ENCODE measurements at regions not wholly inside any gene's neighbourhood (a gene's known extent, or its start where the extent isn't known, plus 50 kb on each side); places are given as distances from the start of the nearest gene placed in this dataset.

- no peak for DNase-seq (ENCODE audit: low read depth, low spot score)
- no peak overlapping the region for H3K9ac ChIP-seq (ENCODE audit: insufficient read length, low read depth)
- H3K9me3 ChIP-seq (ENCODE audit: insufficient read depth, low read length): 0 out of 2 replicates have a peak, but pooled peaks cover 8% of the 10 kb centered on the region
- H3K4me1 ChIP-seq (ENCODE audit: insufficient read depth, insufficient read length): no peaks in the 10 kb centered on the region
- H3K27me3 ChIP-seq (ENCODE audit: insufficient read depth, insufficient read length): no peaks in the 10 kb centered on the region
- no peak overlapping the region for H3K4me3 ChIP-seq (ENCODE audit: insufficient read length, low read depth)
- TF ChIP-seq SUZ12 (IDR thresholded peaks at IDR 0.05; ENCODE audit: extremely low read depth, insufficient read depth, insufficient read length) (no peak), ZNF274 (IDR thresholded peaks at IDR 0.05; ENCODE audit: low read depth, low read length) (no peak), YY1 (IDR thresholded peaks at IDR 0.05; ENCODE audit: insufficient read depth, insufficient read length) (no peak)
- no peaks in the 10 kb centered on the region for H3K36me3 ChIP-seq (ENCODE audit: insufficient read depth, insufficient read length, low read length)
Measured at GRCh38 chr7:96784597-96784996, 75.0 kb upstream of the SEM1 start.

- Histone ChIP-seq H3K4me1 (ENCODE audit: insufficient read depth, insufficient read length) (no peaks in the 10 kb centered on the region), H3K9me3 (ENCODE audit: insufficient read depth, low read length) (0 out of 2 replicates have a peak, but pooled peaks cover 8% of the 10 kb centered on the region), H3K9ac (ENCODE audit: insufficient read length, low read depth) (no peak overlapping the region), H3K27me3 (ENCODE audit: insufficient read depth, insufficient read length) (no peaks in the 10 kb centered on the region), H3K4me3 (ENCODE audit: insufficient read length, low read depth) (no peak overlapping the region), H3K36me3 (ENCODE audit: insufficient read depth, insufficient read length, low read length) (no peaks in the 10 kb centered on the region)
- TF ChIP-seq YY1 (IDR thresholded peaks at IDR 0.05; ENCODE audit: insufficient read depth, insufficient read length) (no peak), ZNF274 (IDR thresholded peaks at IDR 0.05; ENCODE audit: low read depth, low read length) (no peak), SUZ12 (IDR thresholded peaks at IDR 0.05; ENCODE audit: extremely low read depth, insufficient read depth, insufficient read length) (no peak)
- DNase-seq (ENCODE audit: low read depth, low spot score): peak; percentile 57
Measured at GRCh38 chr7:96786261-96786997, 76.8 kb upstream of the SEM1 start.

GRCh38 chr7:96786998-96787395 is 77.4 kb upstream of the SEM1 start:
- Histone ChIP-seq H3K27me3 (ENCODE audit: insufficient read depth, insufficient read length) (no peaks in the 10 kb centered on the region), H3K9me3 (ENCODE audit: insufficient read depth, low read length) (0 out of 2 replicates have a peak, but pooled peaks cover 8% of the 10 kb centered on the region), H3K4me3 (ENCODE audit: insufficient read length, low read depth) (no peak overlapping the region), H3K36me3 (ENCODE audit: insufficient read depth, insufficient read length, low read length) (no peaks in the 10 kb centered on the region), H3K4me1 (ENCODE audit: insufficient read depth, insufficient read length) (no peaks in the 10 kb centered on the region), H3K9ac (ENCODE audit: insufficient read length, low read depth) (no peak overlapping the region)
- TF ChIP-seq SUZ12 (IDR thresholded peaks at IDR 0.05; ENCODE audit: extremely low read depth, insufficient read depth, insufficient read length): no peak
- no peak for TF ChIP-seq ZNF274 (IDR thresholded peaks at IDR 0.05; ENCODE audit: low read depth, low read length)
- TF ChIP-seq YY1 (IDR thresholded peaks at IDR 0.05; ENCODE audit: insufficient read depth, insufficient read length): no peak
- peak; percentile 40 for DNase-seq (ENCODE audit: low read depth, low spot score)

- Histone ChIP-seq H3K4me3 (ENCODE audit: insufficient read length, low read depth) (no peak overlapping the region), H3K36me3 (ENCODE audit: insufficient read depth, insufficient read length, low read length) (no peaks in the 10 kb centered on the region), H3K9me3 (ENCODE audit: insufficient read depth, low read length) (no peaks in the 10 kb centered on the region), H3K9ac (ENCODE audit: insufficient read length, low read depth) (no peak overlapping the region), H3K27me3 (ENCODE audit: insufficient read depth, insufficient read length) (no peaks in the 10 kb centered on the region), H3K4me1 (ENCODE audit: insufficient read depth, insufficient read length) (no peaks in the 10 kb centered on the region)
- DNase-seq (ENCODE audit: low read depth, low spot score): no peak
- TF ChIP-seq SUZ12 (IDR thresholded peaks at IDR 0.05; ENCODE audit: extremely low read depth, insufficient read depth, insufficient read length): no peak
- no peak for TF ChIP-seq YY1 (IDR thresholded peaks at IDR 0.05; ENCODE audit: insufficient read depth, insufficient read length)
- TF ChIP-seq ZNF274 (IDR thresholded peaks at IDR 0.05; ENCODE audit: low read depth, low read length): no peak
Measured at GRCh38 chr7:96789914-96790313, 80.3 kb upstream of the SEM1 start.

GRCh38 chr7:96792115-96792514 is 82.5 kb upstream of the SEM1 start:
- H3K4me3 ChIP-seq (ENCODE audit: insufficient read length, low read depth): no peak overlapping the region
- no peaks in the 10 kb centered on the region for H3K36me3 ChIP-seq (ENCODE audit: insufficient read depth, insufficient read length, low read length)
- no peaks in the 10 kb centered on the region for H3K27me3 ChIP-seq (ENCODE audit: insufficient read depth, insufficient read length)
- no peak for DNase-seq (ENCODE audit: low read depth, low spot score)
- no peaks in the 10 kb centered on the region for H3K9me3 ChIP-seq (ENCODE audit: insufficient read depth, low read length)
- H3K4me1 ChIP-seq (ENCODE audit: insufficient read depth, insufficient read length): no peaks in the 10 kb centered on the region
- H3K9ac ChIP-seq (ENCODE audit: insufficient read length, low read depth): no peak overlapping the region
- TF ChIP-seq YY1 (IDR thresholded peaks at IDR 0.05; ENCODE audit: insufficient read depth, insufficient read length): no peak
- TF ChIP-seq SUZ12 (IDR thresholded peaks at IDR 0.05; ENCODE audit: extremely low read depth, insufficient read depth, insufficient read length): no peak
- no peak for TF ChIP-seq ZNF274 (IDR thresholded peaks at IDR 0.05; ENCODE audit: low read depth, low read length)

GRCh38 chr7:96794063-96794462 is 84.4 kb upstream of the SEM1 start:
- no peaks in the 10 kb centered on the region for H3K36me3 ChIP-seq (ENCODE audit: insufficient read depth, insufficient read length, low read length)
- no peak overlapping the region for H3K4me3 ChIP-seq (ENCODE audit: insufficient read length, low read depth)
- DNase-seq (ENCODE audit: low read depth, low spot score): no peak
- no peak for TF ChIP-seq ZNF274 (IDR thresholded peaks at IDR 0.05; ENCODE audit: low read depth, low read length)
- TF ChIP-seq SUZ12 (IDR thresholded peaks at IDR 0.05; ENCODE audit: extremely low read depth, insufficient read depth, insufficient read length): no peak
- no peak for TF ChIP-seq YY1 (IDR thresholded peaks at IDR 0.05; ENCODE audit: insufficient read depth, insufficient read length)
- no peaks in the 10 kb centered on the region for H3K4me1 ChIP-seq (ENCODE audit: insufficient read depth, insufficient read length)
- H3K9ac ChIP-seq (ENCODE audit: insufficient read length, low read depth): no peak overlapping the region
- no peaks in the 10 kb centered on the region for H3K27me3 ChIP-seq (ENCODE audit: insufficient read depth, insufficient read length)
- H3K9me3 ChIP-seq (ENCODE audit: insufficient read depth, low read length): no peaks in the 10 kb centered on the region

- no peak overlapping the region for H3K9ac ChIP-seq (ENCODE audit: insufficient read length, low read depth)
- TF ChIP-seq SUZ12 (IDR thresholded peaks at IDR 0.05; ENCODE audit: extremely low read depth, insufficient read depth, insufficient read length): no peak
- TF ChIP-seq ZNF274 (IDR thresholded peaks at IDR 0.05; ENCODE audit: low read depth, low read length): no peak
- no peak for TF ChIP-seq YY1 (IDR thresholded peaks at IDR 0.05; ENCODE audit: insufficient read depth, insufficient read length)
- no peaks in the 10 kb centered on the region for H3K27me3 ChIP-seq (ENCODE audit: insufficient read depth, insufficient read length)
- H3K4me1 ChIP-seq (ENCODE audit: insufficient read depth, insufficient read length): no peaks in the 10 kb centered on the region
- DNase-seq (ENCODE audit: low read depth, low spot score): no peak
- H3K36me3 ChIP-seq (ENCODE audit: insufficient read depth, insufficient read length, low read length): no peaks in the 10 kb centered on the region
- H3K4me3 ChIP-seq (ENCODE audit: insufficient read length, low read depth): no peak overlapping the region
- no peaks in the 10 kb centered on the region for H3K9me3 ChIP-seq (ENCODE audit: insufficient read depth, low read length)
Measured at GRCh38 chr7:96800122-96800521, 90.5 kb upstream of the SEM1 start.
